H1 (cell line): ENCODE measurements at regions not wholly inside any gene's neighbourhood (a gene's known extent, or its start where the extent isn't known, plus 50 kb on each side); places are given as distances from the start of the nearest gene placed in this dataset.

Source experiments
- CTCF ChIA-PET: fragments of 300-600 bp; sonication (Branson Sonifier 250); formaldehyde crosslinking; loops from one replicate; lab custom pipeline; 2021; ENCODE audit not compliant: partially characterized antibody; lab: Charles Lee
- POLR2A ChIA-PET: fragments of 300-600 bp; sonication (Branson Sonifier 250); formaldehyde crosslinking; loops from one replicate; lab custom pipeline; 2021; ENCODE audit warnings: inconsistent platforms; ENCODE audit not compliant: partially characterized antibody; lab: Charles Lee
- DNase-seq, 2 experiments: peaks; one replicate each; pipeline versions ENCODE4 v3.0.0 to v3.0.0-alpha.2; 2010 to 2022; ENCODE audit warnings: low spot score in 2 of 2, low read depth in 1 of 2, mixed read lengths in 1 of 2
- FAIRE-seq: peaks from 2 replicates; lab custom pipeline; 2011; peaks lifted over from hg19 to GRCh38; lab: Jason Lieb, UNC
- H2AFZ ChIP-seq: 2 replicates; pipeline ENCODE4 v1.8.1; 2012; ENCODE audit warnings: low read length, inconsistent platforms
- H2AK5ac ChIP-seq: 2 replicates; pipeline ENCODE4 v1.6.1; 2013; ENCODE audit warnings: low read depth, low read length
- H2BK120ac ChIP-seq: replicated peaks from 2 replicates; pipeline ENCODE3; 2013; ENCODE audit warnings: low read depth, low read length, inconsistent platforms
- H2BK12ac ChIP-seq: 2 replicates; pipeline ENCODE4 v1.6.1; 2013; ENCODE audit warnings: low read depth, low read length
- H2BK15ac ChIP-seq: 2 replicates; pipeline ENCODE4 v1.6.1; 2013; ENCODE audit warnings: low read length
- H2BK20ac ChIP-seq: 2 replicates; pipeline ENCODE4 v1.6.1; 2013; ENCODE audit warnings: low read length
- H2BK5ac ChIP-seq: 2 replicates; pipeline ENCODE4 v1.6.1; 2013; ENCODE audit warnings: low read depth, low read length
- H3K14ac ChIP-seq: 2 replicates; pipeline ENCODE4 v1.6.1; 2013; ENCODE audit warnings: inconsistent platforms; ENCODE audit not compliant: insufficient read length
- H3K18ac ChIP-seq: 2 replicates; pipeline ENCODE4 v1.6.1; 2013; ENCODE audit warnings: low read length; ENCODE audit errors: extremely low read depth
- H3K23ac ChIP-seq: 2 replicates; pipeline ENCODE4 v1.6.1; 2013; ENCODE audit warnings: inconsistent platforms; ENCODE audit not compliant: insufficient read length
- H3K23me2 ChIP-seq: 2 replicates; pipeline ENCODE4 v1.6.1; 2013; ENCODE audit warnings: low read depth, low read length
- H3K27ac ChIP-seq: 2 replicates; pipeline ENCODE4 v1.6.1; 2011; ENCODE audit warnings: low read depth, low read length, inconsistent platforms
- H3K27me3 ChIP-seq, 4 experiments: replicated peaks in 1 of 4; 1 replicate in 1 of 4; 2 replicates in 3 of 4; pipeline versions ENCODE4 v1.6.1 to v1.8.1; 2011 to 2013; ENCODE audit warnings: low read length in 3 of 4, mild to moderate bottlenecking in 3 of 4, inconsistent platforms in 2 of 4, mixed read lengths in 2 of 4, moderate library complexity in 1 of 4; ENCODE audit not compliant: control insufficient read depth in 3 of 4, insufficient read depth in 3 of 4; ENCODE audit errors: extremely low read depth in 1 of 4
- H3K36me3 ChIP-seq, 4 experiments: 2 replicates each; pipeline versions ENCODE4 v1.6.1 to v1.8.1; 2011 to 2013; ENCODE audit warnings: mild to moderate bottlenecking in 4 of 4, low read length in 3 of 4, moderate library complexity in 2 of 4, control low read depth in 1 of 4, inconsistent platforms in 1 of 4; ENCODE audit not compliant: insufficient read depth in 4 of 4, control insufficient read depth in 2 of 4
- H3K4ac ChIP-seq: replicated peaks from 2 replicates; pipeline ENCODE3; 2013; ENCODE audit warnings: low read length, low read depth, mixed read lengths, inconsistent platforms; ENCODE audit not compliant: insufficient read length
- H3K4me1 ChIP-seq, 4 experiments: replicated peaks in 1 of 4; 1 replicate in 1 of 4; 2 replicates in 3 of 4; pipeline versions ENCODE4 v1.6.1 to v1.8.1; 2011 to 2013; ENCODE audit warnings: low read length in 3 of 4, inconsistent platforms in 2 of 4, mixed read lengths in 1 of 4; ENCODE audit not compliant: insufficient read depth in 4 of 4, control insufficient read depth in 3 of 4
- H3K4me2 ChIP-seq, 2 experiments: 2 replicates each; pipeline versions ENCODE4 v1.6.1 to v1.8.1; 2011 to 2013; ENCODE audit warnings: low read depth in 2 of 2, low read length in 2 of 2, control low read depth in 1 of 2, inconsistent platforms in 1 of 2, mild to moderate bottlenecking in 1 of 2; ENCODE audit not compliant: insufficient read depth in 1 of 2
- H3K4me3 ChIP-seq, 4 experiments: fragments of 200-600, 300-600 bp in 1 of 4; sonication (generic), shearing (Covaris generic), sonication (Bioruptor Twin) in 1 of 4; 2 replicates each; pipeline versions ENCODE4 v1.5.1 to v1.8.1; 2011 to 2016; ENCODE audit warnings: low read length in 4 of 4, low read depth in 3 of 4, control low read depth in 2 of 4, inconsistent platforms in 2 of 4, mild to moderate bottlenecking in 2 of 4, mixed read lengths in 1 of 4, moderate library complexity in 1 of 4; ENCODE audit not compliant: insufficient read depth in 2 of 4; ENCODE audit errors: extremely low read depth in 1 of 4
- H3K56ac ChIP-seq: replicated peaks from 2 replicates; pipeline ENCODE3; 2013; ENCODE audit warnings: low read depth, mild to moderate bottlenecking, mixed read lengths, low read length, inconsistent platforms; ENCODE audit not compliant: insufficient read length
- H3K79me1 ChIP-seq: 2 replicates; pipeline ENCODE4 v1.6.1; 2013; ENCODE audit warnings: low read depth, low read length, control low read depth
- H3K79me2 ChIP-seq, 2 experiments: 2 replicates each; pipeline versions ENCODE4 v1.6.1 to v1.8.1; 2012 to 2013; ENCODE audit warnings: low read length in 2 of 2, mild to moderate bottlenecking in 2 of 2, inconsistent platforms in 1 of 2; ENCODE audit not compliant: insufficient read depth in 2 of 2, control insufficient read depth in 1 of 2
- H3K9ac ChIP-seq, 4 experiments: replicated peaks in 1 of 4; 1 replicate in 1 of 4; 2 replicates in 3 of 4; pipeline versions ENCODE4 v1.6.1 to v1.8.1; 2011 to 2013; ENCODE audit warnings: low read depth in 3 of 4, low read length in 3 of 4, control low read depth in 2 of 4, mild to moderate bottlenecking in 2 of 4, moderate library complexity in 2 of 4, inconsistent platforms in 1 of 4; ENCODE audit errors: extremely low read depth in 1 of 4
- H3K9me3 ChIP-seq, 2 experiments: 2 replicates each; pipeline versions ENCODE4 v1.6.1 to v1.8.1; 2012 to 2013; ENCODE audit warnings: mild to moderate bottlenecking in 2 of 2, moderate library complexity in 2 of 2, control low read depth in 1 of 2, inconsistent platforms in 1 of 2, low read depth in 1 of 2, low read length in 1 of 2, mixed read lengths in 1 of 2; ENCODE audit not compliant: insufficient read depth in 2 of 2
- H4K20me1 ChIP-seq, 2 experiments: replicated peaks in 1 of 2; 2 replicates each; pipeline versions ENCODE3 to v1.8.1; 2011 to 2013; ENCODE audit warnings: inconsistent platforms in 2 of 2, low read length in 2 of 2, mild to moderate bottlenecking in 1 of 2; ENCODE audit not compliant: insufficient read depth in 2 of 2, control insufficient read depth in 1 of 2
- H4K5ac ChIP-seq: 2 replicates; pipeline ENCODE4 v1.6.1; 2013; ENCODE audit warnings: low read length, low read depth, mixed read lengths, inconsistent platforms; ENCODE audit not compliant: insufficient read length
- H4K8ac ChIP-seq: 2 replicates; pipeline ENCODE4 v1.8.0; 2013; ENCODE audit warnings: mild to moderate bottlenecking, moderate library complexity, low read length, inconsistent platforms; ENCODE audit not compliant: insufficient read depth; ENCODE audit errors: extremely low read depth
- H4K91ac ChIP-seq: replicated peaks from 2 replicates; pipeline ENCODE3; 2013; ENCODE audit warnings: low read length, mixed read lengths, inconsistent platforms; ENCODE audit not compliant: insufficient read length
- BRCA1 ChIP-seq: IDR thresholded peaks from 2 replicates; pipeline ENCODE4 v1.6.1; 2012; ENCODE audit warnings: low read depth, low read length, improper control_type of control experiment
- HDAC2 ChIP-seq, 2 experiments: fragments of 300-600 bp in 1 of 2; sonication (generic) in 1 of 2; IDR thresholded peaks; 2 replicates each; pipeline ENCODE4 v1.6.1; 2011 to 2012; ENCODE audit warnings: low read depth in 2 of 2, low read length in 2 of 2, mild to moderate bottlenecking in 2 of 2, moderate library complexity in 2 of 2, borderline replicate concordance in 1 of 2, inconsistent platforms in 1 of 2
- KDM4A ChIP-seq: IDR thresholded peaks from one replicate; pipeline ENCODE4 v1.7.1; 2012; ENCODE audit warnings: low read depth, mild to moderate bottlenecking, moderate library complexity, low read length, inconsistent platforms; ENCODE audit not compliant: severe bottlenecking
- POLR2AphosphoS5 ChIP-seq: IDR thresholded peaks from 2 replicates; pipeline ENCODE4 v1.6.1; 2011; ENCODE audit warnings: low read depth, low read length
- RNF2 ChIP-seq: fragments of 200-900, 300-1000 bp; sonication (generic); IDR thresholded peaks from 2 replicates; pipeline ENCODE4 v1.7.1; 2016; ENCODE audit warnings: borderline replicate concordance, low read depth, mild to moderate bottlenecking, antibody characterized with exemption, low read length; ENCODE audit not compliant: poor library complexity, severe bottlenecking; ENCODE audit errors: missing control alignments
- SAP30 ChIP-seq: fragments of 300-600 bp; sonication (generic); IDR thresholded peaks from 2 replicates; pipeline ENCODE4 v1.7.1; 2012; ENCODE audit warnings: low read length, moderate library complexity, mild to moderate bottlenecking, inconsistent platforms; ENCODE audit not compliant: insufficient read depth, insufficient replicate concordance
- SIRT6 ChIP-seq: IDR thresholded peaks from one replicate; pipeline ENCODE4 v1.7.1; 2012; ENCODE audit warnings: low read length, inconsistent platforms
- YY1 ChIP-seq: IDR thresholded peaks from 2 replicates; pipeline ENCODE4 v1.6.1; 2011; ENCODE audit warnings: low read depth, mild to moderate bottlenecking, low read length
- WGBS, 2 experiments: shearing (Covaris generic) in 1 of 2; methylation state at CpG; one replicate each; pipeline versions ENCODE4 v1.1.6 to v1.1.7; 2013 to 2015; ENCODE audit warnings: low lambda C conversion rate in 2 of 2, mixed read lengths in 2 of 2, inconsistent platforms in 1 of 2, low coverage in 1 of 2, missing lambda C conversion rate in 1 of 2; ENCODE audit not compliant: insufficient replicate concordance in 2 of 2, insufficient coverage in 1 of 2, insufficient read length in 1 of 2; ENCODE audit errors: extremely low coverage in 1 of 2, missing lambda C conversion rate in 1 of 2; 5-methylcytosine and 5-hydroxymethylcytosine counted together
- TF ChIP-seq, protein P1 (sequence below): IDR thresholded peaks from 2 replicates; pipeline ENCODE4 v1.6.1; 2012; ENCODE audit warnings: low read length, inconsistent platforms

- WGBS, 2 experiments, result 82% methylated on average over 2 of the region's 2 CpGs; no CpG with 5 or more reads in 1 of the 2 experiments
- H3K4ac ChIP-seq, result no peak overlapping the region
- H2BK12ac ChIP-seq, result no peak overlapping the region
- H3K23me2 ChIP-seq, result no peaks in the 10 kb centered on the region
- H3K14ac ChIP-seq, result no peak overlapping the region
- H3K18ac ChIP-seq, result no peak overlapping the region
- no peak overlapping the region for H3K23ac ChIP-seq
- no peaks in the 10 kb centered on the region for H3K9me3 ChIP-seq
- H4K5ac ChIP-seq, result no peak overlapping the region
- H2BK120ac ChIP-seq, result no peak overlapping the region
- no peak overlapping the region for H3K4me3 ChIP-seq
- H3K9ac ChIP-seq, result no peak overlapping the region
- POLR2A ChIA-PET, result interaction anchor here (0.7 kb wide), 1 partner anchor 182 kb away, joined by 3 read pairs; no protein-coding TSS in a partner anchor
- H3K27ac ChIP-seq, result no peak overlapping the region
- DNase-seq (no peak), FAIRE-seq (no peak)
- no peaks in the 10 kb centered on the region for H4K20me1 ChIP-seq
- no peak overlapping the region for H3K56ac ChIP-seq
- H2BK20ac ChIP-seq, result no peak overlapping the region
- no peaks in the 10 kb centered on the region for H3K27me3 ChIP-seq
- H3K79me2 ChIP-seq, result no peaks in the 10 kb centered on the region
- CTCF ChIA-PET, result no interaction called here
- H2AFZ ChIP-seq, result no peak overlapping the region; the same call in 1 of the 2 replicates
- no peaks in the 10 kb centered on the region for H3K79me1 ChIP-seq
- no peaks in the 10 kb centered on the region for H3K36me3 ChIP-seq
- no peaks in the 10 kb centered on the region for H3K4me1 ChIP-seq
- no peak overlapping the region for H2BK15ac ChIP-seq
- H3K4me2 ChIP-seq, result no peak overlapping the region
- H4K8ac ChIP-seq, result no peak overlapping the region
- H4K91ac ChIP-seq, result no peak overlapping the region
- no peak overlapping the region for H2BK5ac ChIP-seq
- no peak overlapping the region for H2AK5ac ChIP-seq
- TF ChIP-seq SIRT6, result no peak
- TF ChIP-seq YY1, result no peak
- no peak for TF ChIP-seq SAP30
- TF ChIP-seq HDAC2 (IDR thresholded peaks at IDR 0.05; ENCODE audit: borderline replicate concordance in 1 of 2, low read depth in 2 of 2, low read length in 2 of 2), result no peak
- TF ChIP-seq, protein P1, sequence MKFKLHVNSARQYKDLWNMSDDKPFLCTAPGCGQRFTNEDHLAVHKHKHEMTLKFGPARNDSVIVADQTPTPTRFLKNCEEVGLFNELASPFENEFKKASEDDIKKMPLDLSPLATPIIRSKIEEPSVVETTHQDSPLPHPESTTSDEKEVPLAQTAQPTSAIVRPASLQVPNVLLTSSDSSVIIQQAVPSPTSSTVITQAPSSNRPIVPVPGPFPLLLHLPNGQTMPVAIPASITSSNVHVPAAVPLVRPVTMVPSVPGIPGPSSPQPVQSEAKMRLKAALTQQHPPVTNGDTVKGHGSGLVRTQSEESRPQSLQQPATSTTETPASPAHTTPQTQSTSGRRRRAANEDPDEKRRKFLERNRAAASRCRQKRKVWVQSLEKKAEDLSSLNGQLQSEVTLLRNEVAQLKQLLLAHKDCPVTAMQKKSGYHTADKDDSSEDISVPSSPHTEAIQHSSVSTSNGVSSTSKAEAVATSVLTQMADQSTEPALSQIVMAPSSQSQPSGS, result no peak
- no peak for TF ChIP-seq BRCA1
- TF ChIP-seq POLR2AphosphoS5, result no peak
- TF ChIP-seq KDM4A, result no peak
- TF ChIP-seq RNF2, result no peak
Measured at GRCh38 chr3:180402471-180403073, 199.4 kb upstream of the TTC14 start.
